B cell (primary cell): ENCODE measurements at regions not wholly inside any gene's neighbourhood (a gene's known extent, or its start where the extent isn't known, plus 50 kb on each side); places are given as distances from the start of the nearest gene placed in this dataset.

Experiments
- CTCF ChIP-seq: fragments of 200-600 bp; IDR thresholded peaks from one replicate; pipeline ENCODE4 v1.8.0; 2022; ENCODE audit warnings: antibody characterized with exemption, mild to moderate bottlenecking
- EZH2 ChIP-seq: IDR thresholded peaks from 2 replicates; pipeline ENCODE4 v1.6.1; 2012; ENCODE audit warnings: borderline replicate concordance, low read depth, mild to moderate bottlenecking, moderate library complexity, low read length; ENCODE audit not compliant: insufficient read depth, poor library complexity, severe bottlenecking

GRCh38 chr22:23452231-23453010, 127.7 kb downstream of the IGLL1 start:
- TF ChIP-seq CTCF (no peak), EZH2 (no peak)
